ENCODE measurements at regions not wholly inside any gene's neighbourhood (a gene's known extent, or its start where the extent isn't known, plus 50 kb on each side); places are given as distances from the start of the nearest gene placed in this dataset.

- TF ChIP-seq ZNF114 (tag by site-specific recombination; IDR thresholded peaks at IDR 0.05): no peak
- TF ChIP-seq ZNF623 (tag by site-specific recombination; IDR thresholded peaks at IDR 0.05): no peak
- no peak for TF ChIP-seq ZNF16 (tag by site-specific recombination; IDR thresholded peaks at IDR 0.05; ENCODE audit: low read depth)
- no peak for TF ChIP-seq HOXD13 (CRISPR knock-in tag; IDR thresholded peaks at IDR 0.05; ENCODE audit: borderline replicate concordance)
These were observed 207.1 kb upstream of the ARHGAP20 start (continued) for GRCh38 chr11:110919241-110919922.

GRCh38 chr11:110918351-110918750, 206.1 kb upstream of the ARHGAP20 start:
- H3K9me3 ChIP-seq (ENCODE audit: control insufficient read depth, insufficient read depth, low read depth, low read length): no peaks in the 10 kb centered on the region
- H3K4me1 ChIP-seq (ENCODE audit: control insufficient read depth, insufficient read depth, low read length): no peaks in the 10 kb centered on the region
- H3K27ac ChIP-seq (ENCODE audit: extremely low read depth, low read depth, low read length): no peak overlapping the region
- no peaks in the 10 kb centered on the region for H3K36me3 ChIP-seq (ENCODE audit: control insufficient read depth in 2 of 2, insufficient read depth in 1 of 2, low read length in 2 of 2)
- H3K4me3 ChIP-seq (ENCODE audit: low read depth, low read length): no peak overlapping the region
- TF ChIP-seq ZNF391 (tag by site-specific recombination; IDR thresholded peaks at IDR 0.05; ENCODE audit: borderline replicate concordance, low read depth): no peak
- no peak for TF ChIP-seq FEZF1 (tag by site-specific recombination; IDR thresholded peaks at IDR 0.05)
- TF ChIP-seq PRDM1 (tag by site-specific recombination; IDR thresholded peaks at IDR 0.05): no peak
- no peak for TF ChIP-seq SP7 (tag by site-specific recombination; IDR thresholded peaks at IDR 0.05)
- TF ChIP-seq ZBTB17 (tag by site-specific recombination; IDR thresholded peaks at IDR 0.05): no peak
- TF ChIP-seq MZF1 (tag by site-specific recombination; IDR thresholded peaks at IDR 0.05; ENCODE audit: borderline replicate concordance): no peak
- TF ChIP-seq REST (tag by site-specific recombination; IDR thresholded peaks at IDR 0.05): no peak
- no peak for TF ChIP-seq ZFP37 (tag by site-specific recombination; IDR thresholded peaks at IDR 0.05)
- TF ChIP-seq ZSCAN4 (tag by site-specific recombination; IDR thresholded peaks at IDR 0.05): no peak
- TF ChIP-seq ZBTB49 (tag by site-specific recombination; IDR thresholded peaks at IDR 0.05; ENCODE audit: low read depth): no peak
- no peak for TF ChIP-seq ZBTB10 (tag by site-specific recombination; IDR thresholded peaks at IDR 0.05)
- no peak for TF ChIP-seq TCF7L2 (IDR thresholded peaks at IDR 0.05; ENCODE audit: borderline replicate concordance, low read depth, low read length)
- no peak for TF ChIP-seq ZNF843 (tag by site-specific recombination; IDR thresholded peaks at IDR 0.05)
- TF ChIP-seq ZNF174 (tag by site-specific recombination; IDR thresholded peaks at IDR 0.05): no peak
- CTCF ChIA-PET: no interaction called here
- POLR2A ChIA-PET: interaction anchor here (0.6 kb wide), 1 partner anchor 309 kb away, joined by 4 read pairs; no protein-coding TSS in a partner anchor
